Middle frontal gyrus (tissue), 1 donor: ENCODE measurements at regions not wholly inside any gene's neighbourhood (a gene's known extent, or its start where the extent isn't known, plus 50 kb on each side); places are given as distances from the start of the nearest gene placed in this dataset.

Experiments used
- DNase-seq: peaks from one replicate; pipeline ENCODE4 v3.0.0-alpha.2; 2015; ENCODE audit warnings: low spot score; ENCODE audit errors: extremely low spot score

GRCh38 chr12:13450231-13451080, 253.9 kb downstream of the EMP1 start:
- no peak for DNase-seq

GRCh38 chr12:13444076-13444475, 247.6 kb downstream of the EMP1 start:
- DNase-seq = no peak

DNA sequence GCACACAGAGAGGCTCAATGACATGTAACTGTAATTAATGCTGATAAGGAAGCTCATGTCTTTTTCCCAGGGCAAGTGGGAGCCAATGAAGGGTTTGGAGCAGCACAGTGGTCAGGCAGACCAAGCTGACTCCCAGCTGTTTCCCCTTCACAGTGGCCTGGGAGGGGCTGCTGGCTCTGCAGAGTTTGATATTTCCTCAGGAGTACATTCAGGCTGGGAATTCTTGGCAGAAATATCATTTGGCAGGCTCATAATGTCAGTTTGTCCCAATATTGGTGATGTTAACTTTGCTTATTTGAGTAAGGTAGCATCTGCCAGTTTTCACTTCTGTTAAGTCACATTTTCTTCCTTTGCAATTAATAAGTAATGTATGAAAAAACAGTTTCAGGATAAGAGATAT, 247.0 kb downstream of the EMP1 start:
- DNase-seq = no peak

DNA sequence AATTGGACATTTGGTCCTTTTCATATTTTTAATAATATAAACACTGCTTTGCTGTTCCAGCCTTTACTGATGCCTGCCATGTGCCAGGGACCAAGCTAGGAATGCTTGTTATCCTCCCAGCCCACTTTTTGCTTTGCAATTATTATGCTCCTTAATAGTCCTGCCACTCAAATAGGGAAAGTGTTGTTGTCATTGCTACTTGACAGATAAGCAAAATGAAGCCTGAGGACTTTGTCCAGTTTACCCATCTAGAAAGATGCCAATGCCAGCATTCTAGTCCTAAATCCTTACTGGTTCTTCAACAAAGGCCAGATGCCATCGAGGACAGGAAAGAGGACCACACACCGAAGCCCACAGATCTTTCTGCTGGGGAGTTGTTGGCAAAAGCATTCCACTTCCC, 246.5 kb downstream of the EMP1 start:
- no peak for DNase-seq

DNA sequence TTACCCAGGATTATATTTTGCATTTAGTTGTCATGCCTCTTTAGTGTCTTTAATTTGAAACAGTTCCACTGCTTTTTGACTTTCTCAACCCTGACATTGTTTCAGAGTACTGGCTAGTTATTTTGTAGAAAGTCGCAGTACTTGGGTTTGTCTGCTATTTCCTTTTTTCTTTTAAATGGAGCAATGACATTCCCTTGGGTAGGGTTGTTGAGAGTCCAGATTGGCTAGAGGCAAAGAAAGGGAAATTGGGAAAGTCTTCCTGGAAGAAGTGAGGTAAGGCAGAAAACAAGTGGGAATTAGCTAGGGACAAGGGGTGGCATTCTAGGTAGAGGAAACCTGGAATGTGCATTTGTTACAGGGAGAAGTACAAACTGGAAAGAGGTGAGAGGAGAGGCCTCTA, 245.9 kb downstream of the EMP1 start:
- DNase-seq = no peak

GRCh38 chr12:13440844-13441243, 244.3 kb downstream of the EMP1 start:
- no peak for DNase-seq

DNA sequence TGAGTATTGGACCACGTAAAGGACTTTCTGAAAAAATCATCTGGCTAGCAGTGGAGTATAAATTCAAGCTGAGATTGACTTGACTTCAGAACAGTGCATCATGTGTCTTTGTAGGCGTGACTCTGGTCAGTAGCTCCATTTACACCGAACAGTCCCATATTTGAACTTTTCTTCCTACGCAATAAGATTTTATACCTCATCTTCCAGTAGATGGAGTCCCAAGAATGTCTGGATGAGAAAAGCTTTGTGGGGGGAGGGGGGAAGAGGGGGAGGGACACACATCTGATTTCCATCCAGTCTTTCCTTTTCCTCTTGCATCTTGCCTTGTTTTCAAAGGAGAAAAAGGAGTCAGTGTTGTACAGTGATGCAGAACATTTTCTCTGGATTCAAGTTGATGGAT, 241.0 kb downstream of the EMP1 start:
- no peak for DNase-seq

DNA sequence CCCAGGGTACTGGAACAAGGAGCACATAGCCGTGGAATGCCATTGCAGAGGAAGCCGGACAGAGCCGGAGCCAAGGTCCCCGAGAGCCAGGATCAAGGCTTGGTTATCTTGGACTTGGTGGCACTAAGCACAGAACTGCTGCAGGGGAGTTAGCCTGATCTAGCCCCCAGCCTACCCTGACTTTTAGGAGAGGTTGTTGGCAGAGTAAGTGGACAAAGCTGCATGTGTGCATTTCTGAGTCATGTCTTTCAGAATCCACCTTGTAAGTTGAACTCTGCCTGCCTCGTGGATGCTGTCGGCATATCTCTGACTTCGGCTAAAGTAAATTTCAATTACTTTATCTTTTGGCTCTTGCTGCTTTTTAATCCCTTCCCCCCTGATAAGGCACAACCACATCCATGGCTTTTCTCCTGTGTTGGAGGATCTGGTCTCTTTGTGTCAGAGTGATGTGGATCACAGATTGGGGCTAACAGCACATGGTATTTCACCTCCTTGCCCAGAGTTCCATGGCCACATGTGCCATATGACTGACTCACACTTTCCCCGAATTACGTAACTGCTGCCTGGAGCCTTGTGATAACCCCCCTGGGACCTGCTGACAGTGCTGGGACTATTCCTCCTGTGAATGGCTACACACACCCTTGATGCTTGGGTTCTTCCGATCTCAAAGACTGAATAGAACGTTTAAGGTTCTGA, 240.3 kb downstream of the EMP1 start:
- no peak for DNase-seq

GRCh38 chr12:13436182-13436581, 239.7 kb downstream of the EMP1 start:
- DNase-seq = no peak

DNA sequence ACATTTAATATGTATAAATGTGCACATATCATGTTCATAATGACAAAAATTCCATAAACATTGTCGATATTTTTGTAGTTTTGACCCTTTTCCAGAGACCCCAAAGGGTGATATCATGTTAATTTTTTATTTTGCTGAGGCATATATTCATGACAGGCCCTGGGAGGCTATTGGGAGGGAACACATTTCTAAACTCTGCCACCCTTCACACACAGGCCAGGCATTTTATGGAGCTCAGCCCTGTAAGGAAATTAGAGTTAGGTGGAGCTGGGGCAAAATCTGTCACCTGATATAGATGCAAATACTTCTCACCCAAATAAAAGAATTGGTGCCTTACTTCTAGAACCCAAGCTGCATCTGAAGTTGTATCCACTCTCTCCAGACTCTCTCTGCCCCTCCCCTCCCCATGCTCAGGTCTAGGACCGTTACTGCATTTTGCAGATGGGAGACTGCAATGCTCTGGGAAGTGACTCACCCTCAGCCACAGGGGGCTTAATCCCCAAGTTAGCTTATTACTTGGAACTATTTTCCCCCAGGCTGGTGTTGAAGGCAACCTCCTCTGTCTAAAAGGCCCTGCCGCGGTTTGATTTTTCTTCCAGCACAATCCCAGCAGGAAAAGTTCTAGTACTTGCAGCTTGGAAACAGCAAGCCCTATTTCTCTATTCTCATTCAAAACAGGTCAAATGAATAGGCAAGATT, 238.9 kb downstream of the EMP1 start:
- no peak for DNase-seq

DNA sequence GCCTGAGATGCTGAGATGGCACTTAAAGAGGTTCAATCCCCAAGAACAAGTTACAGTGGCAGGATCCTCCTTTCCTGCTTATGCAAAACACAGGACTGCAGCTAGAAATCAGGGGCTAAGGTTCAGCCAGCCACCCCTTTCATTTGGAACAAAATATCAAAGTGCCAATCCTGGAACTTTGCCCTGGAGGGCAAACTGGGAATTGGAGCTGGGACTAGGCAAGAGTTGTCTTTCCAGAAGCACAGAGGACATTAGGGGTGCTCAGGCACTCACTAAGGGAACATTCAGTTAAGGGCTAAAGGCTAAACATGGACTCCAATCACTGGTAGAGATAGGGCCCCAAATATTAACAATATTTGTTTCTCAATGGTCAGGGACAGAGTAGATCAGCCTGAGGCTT, 237.2 kb downstream of the EMP1 start:
- no peak for DNase-seq

- DNase-seq = no peak
Measured at GRCh38 chr12:13431041-13431440, 234.5 kb downstream of the EMP1 start.

DNA sequence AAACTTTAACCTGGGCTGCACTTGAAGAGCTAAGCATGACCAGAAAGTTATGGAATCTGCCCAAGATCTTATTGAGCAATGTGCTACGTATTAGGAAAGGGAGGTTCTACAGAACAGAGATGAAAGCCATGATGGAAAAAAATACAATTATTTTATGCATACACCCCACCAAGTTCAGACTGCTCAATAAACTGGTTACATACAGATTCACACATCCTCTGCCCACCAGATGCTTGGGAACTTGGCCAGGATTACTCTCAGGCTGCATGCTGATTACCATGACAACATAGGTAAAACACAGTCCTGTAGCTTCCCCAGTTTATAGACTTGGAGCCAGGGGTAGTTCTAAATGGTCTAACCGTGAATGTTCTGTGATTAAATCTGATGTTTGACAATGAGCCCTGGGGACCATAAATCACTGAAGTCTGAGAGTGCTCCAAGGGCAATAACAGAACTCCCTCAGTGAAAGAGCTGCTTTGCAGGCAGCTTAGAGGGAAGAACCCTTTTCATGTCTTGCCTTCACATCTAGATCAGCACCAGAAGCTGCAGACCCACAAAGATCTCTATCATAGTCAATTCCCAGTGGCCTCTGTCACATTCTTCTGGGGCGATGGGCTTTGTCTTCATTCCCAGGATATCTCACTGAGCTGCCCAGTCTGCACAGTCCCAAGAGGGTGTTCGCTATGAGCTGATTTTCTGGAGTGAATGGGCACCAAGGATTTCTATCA, 232.2 kb downstream of the EMP1 start:
- DNase-seq = no peak

DNA sequence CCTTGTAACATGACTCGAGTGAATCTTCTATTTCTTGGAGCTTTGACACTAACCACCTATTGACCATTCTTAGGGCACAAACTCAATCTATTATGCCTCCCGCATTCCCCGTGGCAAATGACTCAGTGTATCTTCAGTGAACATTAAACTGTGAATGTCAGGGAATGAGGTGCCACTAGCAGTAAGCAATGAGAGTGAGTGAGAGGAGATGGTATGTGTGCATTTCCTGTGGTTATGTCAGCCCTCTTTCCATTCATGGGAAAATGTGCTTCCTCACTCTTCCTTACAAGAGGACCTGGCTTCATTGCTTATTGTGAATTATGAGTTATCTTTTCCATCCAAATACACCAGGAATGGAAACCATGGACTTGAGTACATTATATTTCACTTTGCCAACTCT, 229.2 kb downstream of the EMP1 start:
- no peak for DNase-seq

DNA sequence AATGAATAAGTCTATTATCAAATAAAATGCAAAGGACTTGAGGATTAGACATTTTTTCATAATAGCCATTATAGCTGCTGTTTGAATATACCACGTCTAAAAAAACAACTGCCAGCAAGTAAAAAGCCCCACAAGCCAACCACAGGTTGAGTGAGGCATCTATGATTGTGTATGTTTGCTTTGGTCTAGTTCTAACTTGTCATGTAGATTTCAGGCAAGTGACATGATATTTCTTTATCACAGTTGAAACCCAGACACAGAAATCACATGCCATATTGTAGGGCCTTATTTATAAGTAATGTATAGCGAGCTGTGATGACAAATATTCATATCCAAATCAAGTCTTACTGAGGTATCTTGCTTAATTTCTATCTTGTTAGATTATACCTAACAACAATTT, 225.8 kb downstream of the EMP1 start:
- DNase-seq = no peak

- DNase-seq = no peak
Measured at GRCh38 chr12:13417516-13417915, 221.0 kb downstream of the EMP1 start.

DNA sequence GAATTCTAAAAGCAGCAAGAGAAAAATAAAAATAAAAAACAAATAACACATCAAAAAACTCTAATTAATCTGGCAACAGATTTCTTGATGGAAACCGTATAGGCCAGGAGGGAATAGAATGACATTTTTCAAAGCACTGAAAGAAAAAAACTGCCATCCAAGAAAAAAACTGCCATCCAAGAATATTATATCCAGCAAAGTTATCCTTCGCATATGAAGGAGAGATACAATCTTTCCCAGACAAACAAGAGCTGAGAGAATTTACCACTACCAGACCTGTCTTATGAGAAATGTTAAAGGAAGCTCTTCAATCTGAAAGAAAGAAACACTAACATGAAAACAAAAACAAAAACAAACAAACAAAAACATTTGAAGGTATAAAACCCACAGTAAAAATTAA, 214.8 kb downstream of the EMP1 start:
- DNase-seq = no peak

DNA sequence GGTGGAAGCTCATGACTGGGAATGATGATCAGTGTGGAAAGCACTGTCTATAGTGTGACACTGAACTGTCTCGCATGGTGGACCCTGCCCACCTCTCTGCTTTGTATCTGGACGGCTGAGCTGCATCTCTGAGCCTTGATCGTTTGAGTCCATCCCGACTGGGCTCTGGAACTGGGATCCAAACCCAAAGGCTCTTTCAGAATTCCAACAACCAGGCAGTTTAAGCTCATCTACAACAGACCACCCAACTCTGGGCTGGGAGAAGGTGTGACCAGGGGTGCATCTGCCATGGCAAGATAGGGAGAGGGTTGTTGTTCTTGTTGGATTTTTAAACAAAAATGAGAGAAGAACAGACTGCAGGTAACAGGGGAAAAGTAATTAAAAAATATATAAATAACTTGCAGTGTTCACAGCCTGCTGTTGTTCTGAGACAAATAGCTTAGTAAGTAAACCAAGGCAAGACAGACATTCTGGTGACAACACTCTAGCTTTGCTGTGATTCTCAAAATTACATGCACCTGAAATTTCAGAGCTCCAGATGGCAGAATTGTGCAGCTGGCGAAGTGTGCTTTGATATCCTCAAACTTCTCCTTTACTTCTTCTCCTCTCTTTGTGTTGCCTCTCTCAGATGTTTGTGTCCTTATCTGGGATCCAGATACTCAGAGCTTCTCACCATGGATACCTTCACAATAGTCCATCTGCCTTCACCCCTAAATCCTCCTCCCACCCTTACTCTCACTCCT, 209.6 kb downstream of the EMP1 start:
- no peak for DNase-seq

- no peak for DNase-seq
Measured at GRCh38 chr12:13404631-13405473, 208.3 kb downstream of the EMP1 start.

GRCh38 chr12:13404111-13404628, 207.6 kb downstream of the EMP1 start:
- DNase-seq = no peak
